H1 (cell line): ENCODE measurements at regions not wholly inside any gene's neighbourhood (a gene's known extent, or its start where the extent isn't known, plus 50 kb on each side); places are given as distances from the start of the nearest gene placed in this dataset.

Experiments used
- CTCF ChIA-PET: fragments of 300-600 bp; sonication (Branson Sonifier 250); formaldehyde crosslinking; loops from one replicate; lab custom pipeline; 2021; ENCODE audit not compliant: partially characterized antibody; lab: Charles Lee
- POLR2A ChIA-PET: fragments of 300-600 bp; sonication (Branson Sonifier 250); formaldehyde crosslinking; loops from one replicate; lab custom pipeline; 2021; ENCODE audit warnings: inconsistent platforms; ENCODE audit not compliant: partially characterized antibody; lab: Charles Lee
- DNase-seq, 2 experiments: peaks; one replicate each; pipeline versions ENCODE4 v3.0.0 to v3.0.0-alpha.2; 2010 to 2022; ENCODE audit warnings: low spot score in 2 of 2, low read depth in 1 of 2, mixed read lengths in 1 of 2
- FAIRE-seq: peaks from 2 replicates; lab custom pipeline; 2011; peaks lifted over from hg19 to GRCh38; lab: Jason Lieb, UNC
- H2AFZ ChIP-seq: 2 replicates; pipeline ENCODE4 v1.8.1; 2012; ENCODE audit warnings: low read length, inconsistent platforms
- H2AK5ac ChIP-seq: 2 replicates; pipeline ENCODE4 v1.6.1; 2013; ENCODE audit warnings: low read depth, low read length
- H2BK120ac ChIP-seq: replicated peaks from 2 replicates; pipeline ENCODE3; 2013; ENCODE audit warnings: low read depth, low read length, inconsistent platforms
- H2BK12ac ChIP-seq: 2 replicates; pipeline ENCODE4 v1.6.1; 2013; ENCODE audit warnings: low read depth, low read length
- H2BK15ac ChIP-seq: 2 replicates; pipeline ENCODE4 v1.6.1; 2013; ENCODE audit warnings: low read length
- H2BK20ac ChIP-seq: 2 replicates; pipeline ENCODE4 v1.6.1; 2013; ENCODE audit warnings: low read length
- H2BK5ac ChIP-seq: 2 replicates; pipeline ENCODE4 v1.6.1; 2013; ENCODE audit warnings: low read depth, low read length
- H3K14ac ChIP-seq: 2 replicates; pipeline ENCODE4 v1.6.1; 2013; ENCODE audit warnings: inconsistent platforms; ENCODE audit not compliant: insufficient read length
- H3K18ac ChIP-seq: 2 replicates; pipeline ENCODE4 v1.6.1; 2013; ENCODE audit warnings: low read length; ENCODE audit errors: extremely low read depth
- H3K23ac ChIP-seq: 2 replicates; pipeline ENCODE4 v1.6.1; 2013; ENCODE audit warnings: inconsistent platforms; ENCODE audit not compliant: insufficient read length
- H3K23me2 ChIP-seq: 2 replicates; pipeline ENCODE4 v1.6.1; 2013; ENCODE audit warnings: low read depth, low read length
- H3K27ac ChIP-seq: 2 replicates; pipeline ENCODE4 v1.6.1; 2011; ENCODE audit warnings: low read depth, low read length, inconsistent platforms
- H3K27me3 ChIP-seq, 4 experiments: replicated peaks in 1 of 4; 1 replicate in 1 of 4; 2 replicates in 3 of 4; pipeline versions ENCODE4 v1.6.1 to v1.8.1; 2011 to 2013; ENCODE audit warnings: low read length in 3 of 4, mild to moderate bottlenecking in 3 of 4, inconsistent platforms in 2 of 4, mixed read lengths in 2 of 4, moderate library complexity in 1 of 4; ENCODE audit not compliant: control insufficient read depth in 3 of 4, insufficient read depth in 3 of 4; ENCODE audit errors: extremely low read depth in 1 of 4
- H3K36me3 ChIP-seq, 4 experiments: 2 replicates each; pipeline versions ENCODE4 v1.6.1 to v1.8.1; 2011 to 2013; ENCODE audit warnings: mild to moderate bottlenecking in 4 of 4, low read length in 3 of 4, moderate library complexity in 2 of 4, control low read depth in 1 of 4, inconsistent platforms in 1 of 4; ENCODE audit not compliant: insufficient read depth in 4 of 4, control insufficient read depth in 2 of 4
- H3K4ac ChIP-seq: replicated peaks from 2 replicates; pipeline ENCODE3; 2013; ENCODE audit warnings: low read length, low read depth, mixed read lengths, inconsistent platforms; ENCODE audit not compliant: insufficient read length
- H3K4me1 ChIP-seq, 4 experiments: replicated peaks in 1 of 4; 1 replicate in 1 of 4; 2 replicates in 3 of 4; pipeline versions ENCODE4 v1.6.1 to v1.8.1; 2011 to 2013; ENCODE audit warnings: low read length in 3 of 4, inconsistent platforms in 2 of 4, mixed read lengths in 1 of 4; ENCODE audit not compliant: insufficient read depth in 4 of 4, control insufficient read depth in 3 of 4
- H3K4me2 ChIP-seq, 2 experiments: 2 replicates each; pipeline versions ENCODE4 v1.6.1 to v1.8.1; 2011 to 2013; ENCODE audit warnings: low read depth in 2 of 2, low read length in 2 of 2, control low read depth in 1 of 2, inconsistent platforms in 1 of 2, mild to moderate bottlenecking in 1 of 2; ENCODE audit not compliant: insufficient read depth in 1 of 2
- H3K4me3 ChIP-seq, 4 experiments: fragments of 200-600, 300-600 bp in 1 of 4; sonication (generic), shearing (Covaris generic), sonication (Bioruptor Twin) in 1 of 4; 2 replicates each; pipeline versions ENCODE4 v1.5.1 to v1.8.1; 2011 to 2016; ENCODE audit warnings: low read length in 4 of 4, low read depth in 3 of 4, control low read depth in 2 of 4, inconsistent platforms in 2 of 4, mild to moderate bottlenecking in 2 of 4, mixed read lengths in 1 of 4, moderate library complexity in 1 of 4; ENCODE audit not compliant: insufficient read depth in 2 of 4; ENCODE audit errors: extremely low read depth in 1 of 4
- H3K56ac ChIP-seq: replicated peaks from 2 replicates; pipeline ENCODE3; 2013; ENCODE audit warnings: low read depth, mild to moderate bottlenecking, mixed read lengths, low read length, inconsistent platforms; ENCODE audit not compliant: insufficient read length
- H3K79me1 ChIP-seq: 2 replicates; pipeline ENCODE4 v1.6.1; 2013; ENCODE audit warnings: low read depth, low read length, control low read depth
- H3K79me2 ChIP-seq, 2 experiments: 2 replicates each; pipeline versions ENCODE4 v1.6.1 to v1.8.1; 2012 to 2013; ENCODE audit warnings: low read length in 2 of 2, mild to moderate bottlenecking in 2 of 2, inconsistent platforms in 1 of 2; ENCODE audit not compliant: insufficient read depth in 2 of 2, control insufficient read depth in 1 of 2
- H3K9ac ChIP-seq, 4 experiments: replicated peaks in 1 of 4; 1 replicate in 1 of 4; 2 replicates in 3 of 4; pipeline versions ENCODE4 v1.6.1 to v1.8.1; 2011 to 2013; ENCODE audit warnings: low read depth in 3 of 4, low read length in 3 of 4, control low read depth in 2 of 4, mild to moderate bottlenecking in 2 of 4, moderate library complexity in 2 of 4, inconsistent platforms in 1 of 4; ENCODE audit errors: extremely low read depth in 1 of 4
- H3K9me3 ChIP-seq, 2 experiments: 2 replicates each; pipeline versions ENCODE4 v1.6.1 to v1.8.1; 2012 to 2013; ENCODE audit warnings: mild to moderate bottlenecking in 2 of 2, moderate library complexity in 2 of 2, control low read depth in 1 of 2, inconsistent platforms in 1 of 2, low read depth in 1 of 2, low read length in 1 of 2, mixed read lengths in 1 of 2; ENCODE audit not compliant: insufficient read depth in 2 of 2
- H4K20me1 ChIP-seq, 2 experiments: replicated peaks in 1 of 2; 2 replicates each; pipeline versions ENCODE3 to v1.8.1; 2011 to 2013; ENCODE audit warnings: inconsistent platforms in 2 of 2, low read length in 2 of 2, mild to moderate bottlenecking in 1 of 2; ENCODE audit not compliant: insufficient read depth in 2 of 2, control insufficient read depth in 1 of 2
- H4K5ac ChIP-seq: 2 replicates; pipeline ENCODE4 v1.6.1; 2013; ENCODE audit warnings: low read length, low read depth, mixed read lengths, inconsistent platforms; ENCODE audit not compliant: insufficient read length
- H4K8ac ChIP-seq: 2 replicates; pipeline ENCODE4 v1.8.0; 2013; ENCODE audit warnings: mild to moderate bottlenecking, moderate library complexity, low read length, inconsistent platforms; ENCODE audit not compliant: insufficient read depth; ENCODE audit errors: extremely low read depth
- H4K91ac ChIP-seq: replicated peaks from 2 replicates; pipeline ENCODE3; 2013; ENCODE audit warnings: low read length, mixed read lengths, inconsistent platforms; ENCODE audit not compliant: insufficient read length
- CHD1 ChIP-seq: IDR thresholded peaks from 2 replicates; pipeline ENCODE4 v1.6.1; 2012; ENCODE audit warnings: low read depth, low read length, improper control_type of control experiment
- CREB1 ChIP-seq: IDR thresholded peaks from 2 replicates; pipeline ENCODE4 v1.6.1; 2012; ENCODE audit warnings: inconsistent platforms
- EP300 ChIP-seq, 2 experiments: IDR thresholded peaks; 1 replicate in 1 of 2; 2 replicates in 1 of 2; pipeline ENCODE4 v1.6.1; 2011 to 2012; ENCODE audit warnings: low read depth in 2 of 2, low read length in 2 of 2, mild to moderate bottlenecking in 2 of 2, borderline replicate concordance in 1 of 2, inconsistent platforms in 1 of 2, moderate library complexity in 1 of 2
- HDAC2 ChIP-seq, 2 experiments: fragments of 300-600 bp in 1 of 2; sonication (generic) in 1 of 2; IDR thresholded peaks; 2 replicates each; pipeline ENCODE4 v1.6.1; 2011 to 2012; ENCODE audit warnings: low read depth in 2 of 2, low read length in 2 of 2, mild to moderate bottlenecking in 2 of 2, moderate library complexity in 2 of 2, borderline replicate concordance in 1 of 2, inconsistent platforms in 1 of 2
- JUN ChIP-seq: IDR thresholded peaks from 2 replicates; pipeline ENCODE4 v1.6.1; 2011; ENCODE audit warnings: low read depth, mild to moderate bottlenecking, improper control_type of control experiment, low read length
- POLR2A ChIP-seq, 2 experiments: IDR thresholded peaks; 1 replicate in 1 of 2; 2 replicates in 1 of 2; pipeline ENCODE4 v1.6.1; 2011; ENCODE audit warnings: low read depth in 2 of 2, low read length in 2 of 2, mild to moderate bottlenecking in 2 of 2; ENCODE audit errors: control extremely low read depth in 1 of 2
- POLR2AphosphoS5 ChIP-seq: IDR thresholded peaks from 2 replicates; pipeline ENCODE4 v1.6.1; 2011; ENCODE audit warnings: low read depth, low read length
- RAD21 ChIP-seq, 2 experiments: IDR thresholded peaks in 1 of 2; conservative IDR thresholded peaks in 1 of 2; 2 replicates each; pipeline ENCODE4 v1.6.1; 2011; ENCODE audit warnings: low read depth in 2 of 2, low read length in 2 of 2, improper control_type of control experiment in 1 of 2, inconsistent platforms in 1 of 2, mild to moderate bottlenecking in 1 of 2, moderate library complexity in 1 of 2
- RXRA ChIP-seq: IDR thresholded peaks from 2 replicates; pipeline ENCODE4 v1.6.1; 2011; ENCODE audit warnings: low read depth, mild to moderate bottlenecking, low read length, moderate library complexity; ENCODE audit not compliant: insufficient read depth
- SRF ChIP-seq: IDR thresholded peaks from 2 replicates; pipeline ENCODE4 v1.6.1; 2011; ENCODE audit warnings: mild to moderate bottlenecking, low read depth, low read length, moderate library complexity
- TAF7 ChIP-seq: optimal IDR thresholded peaks from 2 replicates; pipeline ENCODE3; 2011; ENCODE audit warnings: low read depth, mild to moderate bottlenecking, inconsistent platforms, low read length, moderate library complexity, borderline replicate concordance
- TEAD4 ChIP-seq: IDR thresholded peaks from 2 replicates; pipeline ENCODE4 v1.6.1; 2012; ENCODE audit warnings: low read depth, low read length, inconsistent platforms, mixed read lengths
- YY1 ChIP-seq: IDR thresholded peaks from 2 replicates; pipeline ENCODE4 v1.6.1; 2011; ENCODE audit warnings: low read depth, mild to moderate bottlenecking, low read length
- TF ChIP-seq, protein P1 (sequence below): IDR thresholded peaks from 2 replicates; pipeline ENCODE4 v1.6.1; 2012; ENCODE audit warnings: inconsistent platforms
- TF ChIP-seq, protein P2 (sequence below): IDR thresholded peaks from 2 replicates; pipeline ENCODE4 v1.6.1; 2011; ENCODE audit warnings: low read depth, mild to moderate bottlenecking, low read length; ENCODE audit not compliant: insufficient read depth

DNA sequence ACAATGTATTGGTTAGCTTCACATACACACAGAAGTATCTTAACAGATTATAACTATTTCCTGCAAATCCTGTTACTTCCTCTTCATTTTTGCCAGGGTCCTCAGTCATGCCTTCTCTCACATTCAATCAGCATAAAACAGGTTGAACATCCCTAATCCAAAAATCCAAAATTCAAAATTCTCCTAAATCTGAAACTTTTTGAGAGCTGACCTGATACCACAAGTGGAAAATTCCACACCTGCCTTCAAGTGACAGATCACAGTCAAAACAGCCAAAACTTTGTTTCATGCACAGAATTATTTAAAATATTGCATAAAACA lies 62.9 kb upstream of the FBXO28 start:
- Histone ChIP-seq H3K79me1 (no peaks in the 10 kb centered on the region), H3K79me2 (no peaks in the 10 kb centered on the region), H3K4me1 (no peaks in the 10 kb centered on the region), H4K5ac (no peak overlapping the region), H3K18ac (no peak overlapping the region), H3K4ac (no peak overlapping the region), H4K91ac (no peak overlapping the region), H4K20me1 (no peaks in the 10 kb centered on the region), H2BK120ac (no peak overlapping the region), H2BK5ac (no peak overlapping the region), H4K8ac (no peak overlapping the region), H2BK12ac (no peak overlapping the region), H2AFZ (no peak overlapping the region), H3K56ac (no peak overlapping the region), H3K4me3 (no peak overlapping the region), H3K9me3 (no peaks in the 10 kb centered on the region), H3K27me3 (no peaks in the 10 kb centered on the region), H2BK20ac (no peak overlapping the region), H3K36me3 (no peaks in the 10 kb centered on the region; a peak in 1 of 8 replicates), H2AK5ac (no peak overlapping the region), H3K9ac (no peak overlapping the region), H3K23me2 (no peaks in the 10 kb centered on the region), H3K14ac (no peak overlapping the region), H3K4me2 (no peak overlapping the region), H2BK15ac (no peak overlapping the region), H3K23ac (no peak overlapping the region), H3K27ac (no peak overlapping the region)
- ChIA-PET POLR2A (interaction anchor here (0.6 to 1.8 kb wide), 2 partner anchors 9 to 960 kb away, joined by 3 to 4 read pairs; no protein-coding TSS in a partner anchor), CTCF (interaction anchor here (0.6 to 4.5 kb wide), 26 partner anchors 9 to 406 kb away, joined by 3 to 24 read pairs (median 3); partner anchors contain the start of gene CAPN2)
- FAIRE-seq (no peak), DNase-seq (no peak)
- TF ChIP-seq EP300 (IDR thresholded peaks at IDR 0.05; ENCODE audit: borderline replicate concordance in 1 of 2, low read depth in 2 of 2, low read length in 2 of 2) (no peak), CREB1 (no peak), YY1 (no peak), SRF (no peak), RAD21 (IDR thresholded peaks at IDR 0.05 in 1 of 2, conservative IDR thresholded peaks at IDR 0.05 in 1 of 2; ENCODE audit: low read depth in 2 of 2, low read length in 2 of 2) (no peak), HDAC2 (IDR thresholded peaks at IDR 0.05; ENCODE audit: borderline replicate concordance in 1 of 2, low read depth in 2 of 2, low read length in 2 of 2) (no peak), JUN (no peak), TEAD4 (no peak), CHD1 (no peak), POLR2AphosphoS5 (no peak), POLR2A (IDR thresholded peaks at IDR 0.05; ENCODE audit: control extremely low read depth in 1 of 2, low read depth in 2 of 2, low read length in 2 of 2) (no peak), RXRA (no peak), TAF7 (no peak)
- TF ChIP-seq, protein P1, sequence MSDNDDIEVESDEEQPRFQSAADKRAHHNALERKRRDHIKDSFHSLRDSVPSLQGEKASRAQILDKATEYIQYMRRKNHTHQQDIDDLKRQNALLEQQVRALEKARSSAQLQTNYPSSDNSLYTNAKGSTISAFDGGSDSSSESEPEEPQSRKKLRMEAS, result no peak
- TF ChIP-seq, protein P2, sequence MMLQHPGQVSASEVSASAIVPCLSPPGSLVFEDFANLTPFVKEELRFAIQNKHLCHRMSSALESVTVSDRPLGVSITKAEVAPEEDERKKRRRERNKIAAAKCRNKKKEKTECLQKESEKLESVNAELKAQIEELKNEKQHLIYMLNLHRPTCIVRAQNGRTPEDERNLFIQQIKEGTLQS, result no peak
